IPS-18a (cell line): ENCODE measurements at regions not wholly inside any gene's neighbourhood (a gene's known extent, or its start where the extent isn't known, plus 50 kb on each side); places are given as distances from the start of the nearest gene placed in this dataset.

Experiments
- H3K27ac ChIP-seq: one replicate; pipeline ENCODE4 v1.5.1; 2013; ENCODE audit warnings: low read length
- H3K27me3 ChIP-seq: one replicate; pipeline ENCODE4 v1.6.1; 2013; ENCODE audit warnings: mild to moderate bottlenecking, low read length; ENCODE audit not compliant: control insufficient read depth, insufficient read depth
- H3K36me3 ChIP-seq: one replicate; pipeline ENCODE4 v1.6.1; 2013; ENCODE audit warnings: low read depth, low read length; ENCODE audit not compliant: control insufficient read depth
- H3K4me1 ChIP-seq: one replicate; pipeline ENCODE4 v1.6.1; 2013; ENCODE audit warnings: low read depth, low read length; ENCODE audit not compliant: control insufficient read depth
- H3K4me3 ChIP-seq: one replicate; pipeline ENCODE4 v1.5.1; 2013; ENCODE audit warnings: low read length
- H3K9ac ChIP-seq: one replicate; pipeline ENCODE4 v1.6.1; 2013; ENCODE audit warnings: mild to moderate bottlenecking, low read length, moderate library complexity
- H3K9me3 ChIP-seq: one replicate; pipeline ENCODE4 v1.6.1; 2013; ENCODE audit warnings: low read depth, low read length; ENCODE audit not compliant: control insufficient read depth

DNA sequence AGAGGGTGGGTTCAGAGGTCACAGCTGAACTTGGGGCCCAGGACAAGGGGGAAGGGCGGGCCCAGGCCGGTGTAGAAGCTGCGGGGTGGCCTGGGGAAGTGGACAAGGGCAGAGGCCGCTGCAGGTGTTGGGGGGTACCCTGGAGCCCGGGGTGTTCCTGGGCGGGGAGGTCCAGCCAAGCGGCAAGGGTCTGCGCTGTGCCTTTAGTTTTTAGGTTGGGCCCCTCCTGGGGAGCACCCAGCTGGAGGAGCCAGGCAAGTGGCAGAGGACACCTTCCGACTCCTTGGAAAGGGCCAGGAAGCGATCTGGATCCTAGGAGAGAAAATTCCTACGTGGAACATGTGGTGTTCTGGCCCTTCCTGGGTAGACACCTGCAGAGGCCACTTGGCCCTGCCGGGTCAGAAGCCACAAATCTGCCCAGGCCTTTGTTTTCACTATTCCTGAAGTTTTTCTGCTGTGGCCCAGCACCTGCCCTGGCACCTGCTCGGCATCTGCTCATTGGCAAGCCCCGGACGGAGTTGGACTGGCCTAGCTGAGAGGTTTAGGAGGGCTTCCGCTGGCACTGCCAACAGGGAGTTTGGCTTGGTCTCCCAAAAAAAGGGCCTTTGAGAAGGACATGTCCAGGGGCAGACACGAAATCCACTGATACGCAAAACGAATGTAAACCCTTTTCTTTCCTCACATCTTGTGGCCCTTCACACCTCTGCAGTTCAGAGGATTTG, 61.1 kb downstream of the SMUG1 start:
- Histone ChIP-seq H3K27me3 (peaks cover 100% of the 10 kb centered on the region), H3K4me3 (no peak overlapping the region), H3K9me3 (no peaks in the 10 kb centered on the region), H3K9ac (no peak overlapping the region), H3K27ac (no peak overlapping the region), H3K4me1 (peaks cover 16% of the 10 kb centered on the region), H3K36me3 (no peaks in the 10 kb centered on the region)

DNA sequence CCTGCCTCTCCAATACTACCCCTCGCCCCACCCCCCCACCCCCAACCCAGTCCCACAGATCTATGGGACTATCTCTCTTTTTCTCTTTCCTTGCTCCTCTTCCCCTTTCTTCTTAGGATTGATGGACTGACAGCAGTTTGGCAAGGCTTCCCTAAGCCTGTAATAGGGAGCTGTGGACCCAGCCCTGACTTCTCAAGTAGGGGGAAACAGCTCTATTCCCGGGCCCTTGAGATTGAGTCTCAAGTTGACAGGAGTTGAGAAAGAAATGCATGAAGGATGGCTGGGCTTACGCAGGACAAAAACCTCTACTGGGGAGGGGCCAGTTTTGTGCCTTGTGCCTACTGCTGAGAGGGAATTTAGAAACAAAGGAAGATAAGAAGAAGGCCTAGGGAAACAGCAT, 60.4 kb downstream of the SMUG1 start:
- Histone ChIP-seq H3K4me1 (peaks cover 16% of the 10 kb centered on the region), H3K9ac (no peak overlapping the region), H3K27me3 (peaks cover 100% of the 10 kb centered on the region), H3K36me3 (no peaks in the 10 kb centered on the region), H3K9me3 (no peaks in the 10 kb centered on the region), H3K4me3 (no peak overlapping the region), H3K27ac (no peak overlapping the region)

DNA sequence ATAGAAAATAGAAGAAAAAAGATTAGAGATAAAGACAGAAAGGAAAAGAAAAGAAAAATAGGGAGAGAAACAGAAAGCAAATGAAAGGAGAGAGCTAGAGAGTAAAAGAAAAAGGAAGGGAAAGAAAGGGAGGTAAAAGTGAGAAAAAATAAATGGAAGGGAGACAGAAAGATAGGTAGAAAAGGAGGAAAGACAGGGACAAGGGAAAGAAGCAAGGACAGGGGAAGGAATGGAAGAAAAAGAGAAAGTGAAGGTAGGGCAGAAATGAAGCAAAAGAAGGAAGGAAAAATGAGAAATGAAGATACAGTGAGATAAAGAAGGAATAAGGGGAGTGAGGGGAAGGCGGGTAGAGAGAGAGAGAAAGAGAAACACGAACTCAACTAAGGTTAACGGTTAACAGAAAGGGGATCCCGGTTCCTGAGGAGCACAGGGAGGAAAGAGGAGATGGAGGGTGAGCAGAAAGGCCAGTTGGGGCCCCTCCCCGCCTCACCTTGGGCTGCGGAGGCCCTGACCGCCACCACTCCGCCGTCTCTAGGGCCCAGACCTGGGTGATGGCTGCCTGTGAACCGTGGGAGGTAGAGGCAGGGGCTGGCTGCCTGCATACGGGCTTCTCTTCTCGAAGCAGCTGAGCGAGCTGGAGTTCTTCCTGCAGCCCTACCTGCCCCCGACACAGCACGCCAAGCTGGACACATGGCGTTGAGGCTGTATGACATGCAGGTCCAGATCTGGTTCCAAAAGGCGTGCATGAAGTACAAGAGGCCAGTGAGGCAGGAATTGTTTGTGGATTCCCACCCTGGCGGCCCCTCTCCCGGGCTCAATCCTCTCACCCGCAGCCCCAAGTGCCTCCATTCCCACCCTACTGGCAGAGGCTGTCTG, 59.5 kb downstream of the SMUG1 start:
- Histone ChIP-seq H3K27me3 (peaks cover 100% of the 10 kb centered on the region), H3K36me3 (no peaks in the 10 kb centered on the region), H3K4me1 (peaks cover 16% of the 10 kb centered on the region), H3K4me3 (no peak overlapping the region), H3K27ac (no peak overlapping the region), H3K9ac (no peak overlapping the region), H3K9me3 (no peaks in the 10 kb centered on the region)
